RPMI8226 (cell line): ENCODE measurements at regions not wholly inside any gene's neighbourhood (a gene's known extent, or its start where the extent isn't known, plus 50 kb on each side); places are given as distances from the start of the nearest gene placed in this dataset.

Source experiments
- DNase-seq: peaks from one replicate; pipeline ENCODE4 v3.0.0-alpha.2; 2015

DNA sequence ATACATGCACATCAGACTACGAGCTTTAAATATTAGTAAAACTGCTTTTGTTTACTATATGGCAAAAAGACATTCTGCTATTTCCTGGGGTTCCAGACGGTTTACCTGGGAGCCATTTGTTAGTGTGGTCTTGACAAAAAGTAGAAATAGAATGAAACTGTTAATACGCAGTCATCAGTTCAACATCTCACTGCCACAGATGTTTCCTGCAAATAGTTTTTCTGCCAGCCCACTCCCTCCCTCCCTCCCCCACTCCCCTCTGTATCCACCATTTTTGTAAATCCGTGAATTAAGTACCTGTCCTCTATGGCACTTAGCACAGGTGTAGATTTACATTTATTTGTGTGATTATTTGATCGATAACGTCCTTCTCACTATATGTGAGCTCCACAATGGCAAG lies 74.6 kb upstream of the TPK1 start:
- peak; percentile 40 for DNase-seq

DNA sequence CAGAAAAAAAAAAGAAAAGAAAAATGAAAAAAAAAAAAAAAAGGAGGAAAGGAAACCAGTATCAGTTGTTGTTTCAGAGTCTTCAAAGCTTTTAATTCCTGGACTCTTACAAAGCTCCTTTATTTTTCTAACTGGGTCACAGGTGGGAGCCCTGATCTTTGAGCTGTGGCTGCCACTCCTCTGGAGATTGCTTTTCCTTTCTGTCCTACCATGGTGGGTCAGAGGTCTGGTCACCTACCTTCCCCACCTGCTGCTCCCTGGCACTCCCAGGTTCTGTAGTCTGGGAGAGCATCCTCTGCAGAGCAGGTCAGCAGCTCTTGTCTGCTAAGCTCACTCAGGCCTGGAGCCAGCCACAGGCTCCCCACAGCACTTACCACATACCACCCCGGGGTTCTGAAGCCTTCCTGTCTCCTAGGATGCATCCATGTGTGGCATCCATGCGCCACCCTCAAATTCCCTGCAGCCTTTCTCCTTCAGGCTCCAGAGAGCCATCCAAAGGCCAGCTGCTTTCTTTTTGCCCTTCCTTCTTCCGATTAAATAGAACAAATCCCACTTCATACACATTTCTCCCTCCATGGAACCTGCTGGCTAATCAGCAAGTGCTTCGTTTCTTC lies 73.2 kb upstream of the TPK1 start:
- peak; percentile 5 for DNase-seq

- DNase-seq = peak; percentile 5
Observed at GRCh38 chr7:144908324-144908723, 72.5 kb upstream of the TPK1 start.

GRCh38 chr7:144907577-144907976 lies 71.7 kb upstream of the TPK1 start:
- peak; percentile 62 for DNase-seq

DNA sequence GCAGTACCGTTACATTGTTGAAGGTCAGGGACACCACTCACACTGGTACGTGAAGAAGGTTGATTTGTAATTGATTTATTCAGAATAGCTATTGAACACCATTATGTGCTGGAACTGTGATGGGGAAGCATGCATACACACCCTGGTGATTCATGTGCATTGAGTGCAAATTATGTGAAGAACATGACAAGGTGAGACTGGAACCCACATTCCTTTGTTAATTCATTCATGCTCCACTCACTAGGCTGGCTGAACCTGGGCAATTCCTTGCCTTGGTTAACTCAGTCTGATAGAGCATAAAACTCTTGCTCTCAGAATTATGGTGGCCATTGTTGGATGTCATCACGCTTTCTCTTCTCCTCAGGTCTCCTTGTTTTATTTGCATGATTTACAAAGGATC lies 67.3 kb upstream of the TPK1 start:
- no peak for DNase-seq

- DNase-seq = no peak
Observed at GRCh38 chr7:144892761-144893160, 56.9 kb upstream of the TPK1 start.
